ENCODE measurements at regions not wholly inside any gene's neighbourhood (a gene's known extent, or its start where the extent isn't known, plus 50 kb on each side); places are given as distances from the start of the nearest gene placed in this dataset.

GRCh38 chr3:6112546-6112945, 748.4 kb upstream of the GRM7 start:
- intact Hi-C loops (cut with DNase I): no loop called here
- WGBS, 2 donors: 71 to 76% methylated on average over 3 of the region's 3 CpGs
- no peak overlapping the region for H3K27ac ChIP-seq
- H3K36me3 ChIP-seq: no peaks in the 10 kb centered on the region
- H3K4me3 ChIP-seq (replicated peaks in 1 of 3): no peak overlapping the region
- TF ChIP-seq POLR2A (IDR thresholded peaks at IDR 0.05) (no peak), CTCF (IDR thresholded peaks at IDR 0.05) (no peak)
- DNase-seq: no peak
- no peaks in the 10 kb centered on the region for H3K4me1 ChIP-seq
- no peaks in the 10 kb centered on the region for H3K9me3 ChIP-seq
- H3K27me3 ChIP-seq: no peaks in the 10 kb centered on the region

GRCh38 chr3:6113338-6113737, 747.6 kb upstream of the GRM7 start:
- WGBS, 2 donors: 88 to 94% methylated on average over 2 of the region's 2 CpGs
- no peak for TF ChIP-seq POLR2A (IDR thresholded peaks at IDR 0.05)
- TF ChIP-seq CTCF (IDR thresholded peaks at IDR 0.05): no peak

DNA sequence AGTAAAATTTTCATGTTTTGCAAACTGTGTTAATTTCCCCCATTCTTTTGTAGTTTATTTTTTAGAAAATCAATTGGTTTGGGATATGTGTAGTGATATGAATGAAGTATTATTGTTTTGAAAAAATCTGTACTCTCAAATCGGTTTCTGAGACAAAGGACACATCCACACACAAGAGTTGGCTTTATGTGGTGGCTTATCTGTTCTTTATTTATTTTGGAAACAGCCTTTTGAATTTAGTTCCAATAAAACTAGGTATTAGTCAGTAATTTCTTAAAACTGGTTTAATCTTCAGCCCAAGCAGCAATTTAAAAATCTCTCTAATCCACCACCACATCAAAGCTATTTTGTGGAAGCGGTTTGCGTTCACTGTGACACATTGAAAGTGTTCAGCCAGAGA, 741.5 kb upstream of the GRM7 start:
- intact Hi-C loops (cut with DNase I): no loop called here
- H3K4me3 ChIP-seq (replicated peaks in 1 of 3): no peak overlapping the region

More at GRCh38 chr3:6113338-6113737, 747.6 kb upstream of the GRM7 start:
- Histone ChIP-seq H3K27me3 (no peaks in the 10 kb centered on the region), H3K4me3 (replicated peaks in 1 of 3) (no peak overlapping the region), H3K36me3 (no peaks in the 10 kb centered on the region), H3K27ac (no peak overlapping the region), H3K9me3 (no peaks in the 10 kb centered on the region), H3K4me1 (no peaks in the 10 kb centered on the region)
- intact Hi-C loops (cut with DNase I): no loop called here
- DNase-seq: no peak

DNA sequence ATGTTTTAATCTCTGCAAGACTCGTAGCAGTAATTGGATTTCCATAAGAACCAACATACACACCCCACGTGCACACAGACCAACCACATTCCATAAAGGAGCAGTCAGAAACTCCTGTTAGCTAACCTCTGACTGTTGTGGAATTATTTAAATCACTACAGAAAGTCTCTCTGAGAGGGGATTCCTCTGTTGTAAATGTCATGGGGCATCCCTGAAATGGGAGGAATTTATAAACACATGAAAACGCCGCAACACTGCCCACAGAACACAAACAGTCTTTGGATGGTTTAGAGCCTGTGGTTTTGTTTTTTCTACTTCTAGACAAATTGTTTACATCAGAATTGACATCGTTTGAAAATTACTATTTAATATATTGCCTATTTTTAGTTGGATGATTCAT, 740.1 kb upstream of the GRM7 start:
- no peaks in the 10 kb centered on the region for H3K4me1 ChIP-seq
- WGBS, 2 donors: 62 to 72% methylated on average over 5 of the region's 5 CpGs
- no peak overlapping the region for H3K4me3 ChIP-seq (replicated peaks in 1 of 3)
- TF ChIP-seq POLR2A (IDR thresholded peaks at IDR 0.05) (no peak), CTCF (IDR thresholded peaks at IDR 0.05) (no peak)
- no peak for DNase-seq
- H3K27me3 ChIP-seq: no peaks in the 10 kb centered on the region
- intact Hi-C loops (cut with DNase I): no loop called here
- H3K27ac ChIP-seq: no peak overlapping the region
- H3K9me3 ChIP-seq: no peaks in the 10 kb centered on the region
- no peaks in the 10 kb centered on the region for H3K36me3 ChIP-seq

More for the DNA sequence above, 741.5 kb upstream of the GRM7 start:
- Histone ChIP-seq H3K4me1 (no peaks in the 10 kb centered on the region), H3K9me3 (no peaks in the 10 kb centered on the region), H3K27ac (no peak overlapping the region), H3K36me3 (no peaks in the 10 kb centered on the region), H3K27me3 (no peaks in the 10 kb centered on the region)
- DNase-seq: no peak
- no peak for TF ChIP-seq POLR2A (IDR thresholded peaks at IDR 0.05)
- no peak for TF ChIP-seq CTCF (IDR thresholded peaks at IDR 0.05)
- WGBS, 2 donors: 90 to 92% methylated on average over 3 of the region's 3 CpGs

GRCh38 chr3:6124875-6125274, 736.0 kb upstream of the GRM7 start:
- intact Hi-C loops (cut with DNase I): no loop called here
- no peaks in the 10 kb centered on the region for H3K36me3 ChIP-seq
- WGBS, 2 donors: 81 to 84% methylated on average over 5 of the region's 5 CpGs
- H3K9me3 ChIP-seq: no peaks in the 10 kb centered on the region
- TF ChIP-seq CTCF (IDR thresholded peaks at IDR 0.05): no peak
- TF ChIP-seq POLR2A (IDR thresholded peaks at IDR 0.05): no peak
- no peak overlapping the region for H3K27ac ChIP-seq
- no peak overlapping the region for H3K4me3 ChIP-seq (replicated peaks in 1 of 3)
- DNase-seq: no peak
- H3K4me1 ChIP-seq: no peaks in the 10 kb centered on the region
- no peaks in the 10 kb centered on the region for H3K27me3 ChIP-seq
